SK-N-SH (cell line): ENCODE measurements at regions not wholly inside any gene's neighbourhood (a gene's known extent, or its start where the extent isn't known, plus 50 kb on each side); places are given as distances from the start of the nearest gene placed in this dataset.

Experiments
- CTCF ChIA-PET: fragments of 300-600, 350-600 bp; formaldehyde crosslinking; extraction: SDS; loops from one replicate; lab custom pipeline; 2021; lab: Yijun Ruan, JAX
- POLR2A ChIA-PET: fragments of 350-600 bp; sonication (Branson Sonifier 250); formaldehyde crosslinking; extraction: SDS; loops from one replicate; lab custom pipeline; 2020; ENCODE audit warnings: antibody characterized with exemption, inconsistent platforms; lab: Yijun Ruan, JAX
- DNase-seq: peaks from one replicate; pipeline ENCODE4 v3.0.0; 2012
- H2AFZ ChIP-seq: fragments of 200-600 bp; sonication (generic); 2 replicates; pipeline ENCODE4 v1.8.1; 2016; ENCODE audit warnings: antibody characterized with exemption, mild to moderate bottlenecking, low read depth
- H3F3A ChIP-seq: fragments of 200-600 bp; sonication (generic); replicated peaks from 2 replicates; pipeline ENCODE3; 2016; ENCODE audit warnings: antibody characterized with exemption, mild to moderate bottlenecking; ENCODE audit not compliant: insufficient read depth
- H3K27ac ChIP-seq, 2 experiments: fragments of 200-500 bp in 1 of 2; fragments of 200-600 bp in 1 of 2; sonication (Bioruptor generic) in 1 of 2; sonication (generic), shearing (Covaris generic) in 1 of 2; 2 replicates each; pipeline versions ENCODE4 v1.5.1 to v1.6.1; 2014 to 2016; ENCODE audit warnings: low read depth in 2 of 2, inconsistent platforms in 1 of 2, low read length in 1 of 2, mild to moderate bottlenecking in 1 of 2, mixed read lengths in 1 of 2
- H3K27me3 ChIP-seq: fragments of 200-600 bp; sonication (generic), shearing (Covaris generic); 2 replicates; pipeline ENCODE4 v1.6.1; 2016; ENCODE audit warnings: mixed run types; ENCODE audit not compliant: insufficient read depth
- H3K36me3 ChIP-seq, 2 experiments: fragments of 200-500 bp in 1 of 2; fragments of 200-600 bp in 1 of 2; sonication (Bioruptor generic) in 1 of 2; sonication (generic) in 1 of 2; replicated peaks in 1 of 2; 2 replicates each; pipeline versions ENCODE3 to v1.5.1; 2014 to 2016; ENCODE audit warnings: low read length in 1 of 2, mild to moderate bottlenecking in 1 of 2; ENCODE audit not compliant: insufficient read depth in 2 of 2, control insufficient read depth in 1 of 2
- H3K4me1 ChIP-seq, 2 experiments: fragments of 200-500 bp in 1 of 2; fragments of 200-600 bp in 1 of 2; sonication (Bioruptor generic) in 1 of 2; sonication (generic), shearing (Covaris generic) in 1 of 2; 2 replicates each; pipeline versions ENCODE4 v1.5.1 to v1.6.1; 2014 to 2016; ENCODE audit warnings: low read depth in 1 of 2, low read length in 1 of 2, mixed run types in 1 of 2; ENCODE audit not compliant: insufficient read depth in 2 of 2, control insufficient read depth in 1 of 2
- H3K4me2 ChIP-seq: fragments of 200-600 bp; sonication (generic), shearing (Covaris generic); 2 replicates; pipeline ENCODE4 v1.6.1; 2017; ENCODE audit warnings: mixed run types
- H3K4me3 ChIP-seq, 2 experiments: fragments of 200-500 bp in 1 of 2; fragments of 200-600 bp in 1 of 2; sonication (Bioruptor generic) in 1 of 2; sonication (generic), shearing (Covaris generic) in 1 of 2; 2 replicates each; pipeline versions ENCODE4 v1.5.1 to v1.8.1; 2014 to 2016; ENCODE audit warnings: low read depth in 2 of 2, inconsistent platforms in 1 of 2, low read length in 1 of 2, mild to moderate bottlenecking in 1 of 2, mixed read lengths in 1 of 2, moderate library complexity in 1 of 2
- H3K79me2 ChIP-seq: fragments of 200-600 bp; sonication (generic); 2 replicates; pipeline ENCODE4 v1.8.1; 2017; ENCODE audit warnings: mild to moderate bottlenecking; ENCODE audit not compliant: insufficient read depth
- H3K9ac ChIP-seq: fragments of 200-600 bp; sonication (generic); 2 replicates; pipeline ENCODE4 v1.6.1; 2017; ENCODE audit warnings: mixed run types
- H3K9me2 ChIP-seq: fragments of 200-600 bp; sonication (generic); 2 replicates; pipeline ENCODE4 v1.6.1; 2017; ENCODE audit warnings: mixed run types
- H3K9me3 ChIP-seq: fragments of 200-600 bp; sonication (generic); 2 replicates; pipeline ENCODE4 v1.6.1; 2017; ENCODE audit warnings: mixed run types, mild to moderate bottlenecking, moderate library complexity
- H4K20me1 ChIP-seq: fragments of 200-600 bp; sonication (generic); 2 replicates; pipeline ENCODE4 v1.6.1; 2017; ENCODE audit warnings: mild to moderate bottlenecking, mixed run types; ENCODE audit not compliant: insufficient read depth
- CHD2 ChIP-seq: fragments of 150-350 bp; IDR thresholded peaks from 2 replicates; pipeline ENCODE4 v1.6.1; 2018; ENCODE audit warnings: low read length; ENCODE audit not compliant: partially characterized antibody
- FOSL2 ChIP-seq: IDR thresholded peaks from 2 replicates; pipeline ENCODE4 v1.4.0; 2012; ENCODE audit warnings: low read depth, mild to moderate bottlenecking, moderate library complexity, borderline replicate concordance
- JUND ChIP-seq: IDR thresholded peaks from 2 replicates; pipeline ENCODE4 v1.4.0; 2012
- MEF2A ChIP-seq: IDR thresholded peaks from 2 replicates; pipeline ENCODE4 v1.4.0; 2012; ENCODE audit warnings: low read depth, borderline replicate concordance
- POLR2AphosphoS5 ChIP-seq: IDR thresholded peaks from 2 replicates; pipeline ENCODE4 v1.6.1; 2012; ENCODE audit warnings: low read depth, low read length
- RXRA ChIP-seq: IDR thresholded peaks from 2 replicates; pipeline ENCODE4 v1.4.0; 2012; ENCODE audit warnings: low read depth, mild to moderate bottlenecking, borderline replicate concordance
- SMC3 ChIP-seq: IDR thresholded peaks from 2 replicates; pipeline ENCODE4 v1.6.1; 2012; ENCODE audit warnings: low read depth, low read length, improper control_type of control experiment
- TAF1 ChIP-seq: IDR thresholded peaks from 2 replicates; pipeline ENCODE4 v1.6.1; 2012; ENCODE audit warnings: low read depth, mild to moderate bottlenecking, low read length, moderate library complexity, borderline replicate concordance
- TCF12 ChIP-seq: IDR thresholded peaks from 2 replicates; pipeline ENCODE4 v1.4.0; 2012
- TEAD4 ChIP-seq: IDR thresholded peaks from 2 replicates; pipeline ENCODE4 v1.4.0; 2012; ENCODE audit warnings: mild to moderate bottlenecking, borderline replicate concordance; ENCODE audit not compliant: insufficient read depth
- WGBS: methylation state at CpG from one replicate; pipeline ENCODE4 v1.1.6; 2017; ENCODE audit warnings: low lambda C conversion rate; 5-methylcytosine and 5-hydroxymethylcytosine counted together
- TF ChIP-seq, protein P1 (sequence below): fragments of 200-600 bp; sonication (generic); IDR thresholded peaks from 2 replicates; pipeline ENCODE4 v1.6.1; 2017; ENCODE audit warnings: antibody characterized with exemption, mild to moderate bottlenecking, moderate library complexity
- TF ChIP-seq, protein P2 (sequence below): IDR thresholded peaks from 2 replicates; pipeline ENCODE4 v1.4.0; 2012; ENCODE audit warnings: low read depth, borderline replicate concordance

DNA sequence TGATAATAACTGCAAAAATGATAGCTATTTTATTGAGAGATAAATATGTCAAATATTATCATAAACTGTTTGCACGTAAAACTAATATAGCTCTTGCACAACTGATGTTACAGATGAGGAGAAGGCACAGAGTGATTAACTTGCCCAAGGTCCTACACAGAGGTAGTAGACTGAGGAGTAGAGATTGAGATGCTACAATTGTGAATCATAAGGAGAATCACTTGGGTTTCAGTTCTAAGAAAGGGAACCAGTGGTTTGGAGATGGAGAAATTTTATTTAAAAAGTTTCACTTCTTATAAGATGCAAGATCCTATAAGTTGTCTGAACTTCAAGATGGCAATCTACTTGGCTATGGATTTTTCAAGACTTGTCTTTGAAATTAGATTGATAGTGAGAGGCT, 224.8 kb upstream of the RAG2 start:
- ChIA-PET POLR2A (no interaction called here), CTCF (no interaction called here)
- H2AFZ ChIP-seq, result no peak overlapping the region
- no peaks in the 10 kb centered on the region for H3K27me3 ChIP-seq
- H3F3A ChIP-seq, result no peaks in the 10 kb centered on the region
- no peak overlapping the region for H3K4me3 ChIP-seq
- H3K9me2 ChIP-seq, result no peaks in the 10 kb centered on the region
- H3K79me2 ChIP-seq, result no peaks in the 10 kb centered on the region
- DNase-seq, result no peak
- no peak for TF ChIP-seq TEAD4
- H4K20me1 ChIP-seq, result no peaks in the 10 kb centered on the region
- H3K9me3 ChIP-seq, result no peaks in the 10 kb centered on the region
- no peaks in the 10 kb centered on the region for H3K36me3 ChIP-seq
- H3K4me1 ChIP-seq, result no peaks in the 10 kb centered on the region; a peak in 1 of 4 replicates
- H3K9ac ChIP-seq, result no peak overlapping the region
- WGBS, result 48% methylated on average over 1 of the region's 1 CpG
- H3K27ac ChIP-seq, result no peak overlapping the region
- no peak overlapping the region for H3K4me2 ChIP-seq

DNA sequence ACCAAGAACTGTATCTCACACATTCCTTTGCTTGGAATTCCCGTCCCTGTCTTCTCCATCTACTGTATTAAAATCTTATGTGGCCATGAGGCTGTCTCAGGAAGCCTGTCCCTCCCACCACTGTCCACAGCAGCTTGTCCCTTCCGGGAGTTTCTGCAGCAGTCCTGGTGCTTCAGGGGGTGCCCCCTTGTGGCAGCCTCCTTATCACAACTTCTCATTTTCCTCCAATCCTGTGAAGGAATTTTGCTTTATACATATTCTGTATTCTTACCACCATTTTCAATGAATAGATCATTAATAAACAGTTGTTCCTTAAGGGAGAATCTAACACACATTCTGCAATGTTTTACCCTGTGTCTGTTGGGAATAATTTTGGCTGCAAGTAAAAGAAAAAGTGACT, 220.4 kb upstream of the RAG2 start:
- Histone ChIP-seq H3K27me3 (no peaks in the 10 kb centered on the region), H3K36me3 (no peaks in the 10 kb centered on the region), H3K9ac (no peak overlapping the region), H4K20me1 (no peaks in the 10 kb centered on the region), H3K4me1 (no peaks in the 10 kb centered on the region), H3K79me2 (no peaks in the 10 kb centered on the region), H2AFZ (no peak overlapping the region; the same call in 1 of the 2 replicates), H3K4me3 (no peak overlapping the region; a peak in 1 of 4 replicates), H3K27ac (no peak overlapping the region), H3F3A (no peaks in the 10 kb centered on the region), H3K9me3 (no peaks in the 10 kb centered on the region), H3K4me2 (no peak overlapping the region), H3K9me2 (no peaks in the 10 kb centered on the region)
- WGBS, result 64% methylated on average over 2 of the region's 2 CpGs
- CTCF ChIA-PET, result interaction anchor here (0.9 to 1.4 kb wide), 2 partner anchors 38 to 115 kb away, joined by 3 to 4 read pairs; no protein-coding TSS in a partner anchor
- peak; percentile 19 for DNase-seq
- POLR2A ChIA-PET, result no interaction called here
- TF ChIP-seq, protein P1, sequence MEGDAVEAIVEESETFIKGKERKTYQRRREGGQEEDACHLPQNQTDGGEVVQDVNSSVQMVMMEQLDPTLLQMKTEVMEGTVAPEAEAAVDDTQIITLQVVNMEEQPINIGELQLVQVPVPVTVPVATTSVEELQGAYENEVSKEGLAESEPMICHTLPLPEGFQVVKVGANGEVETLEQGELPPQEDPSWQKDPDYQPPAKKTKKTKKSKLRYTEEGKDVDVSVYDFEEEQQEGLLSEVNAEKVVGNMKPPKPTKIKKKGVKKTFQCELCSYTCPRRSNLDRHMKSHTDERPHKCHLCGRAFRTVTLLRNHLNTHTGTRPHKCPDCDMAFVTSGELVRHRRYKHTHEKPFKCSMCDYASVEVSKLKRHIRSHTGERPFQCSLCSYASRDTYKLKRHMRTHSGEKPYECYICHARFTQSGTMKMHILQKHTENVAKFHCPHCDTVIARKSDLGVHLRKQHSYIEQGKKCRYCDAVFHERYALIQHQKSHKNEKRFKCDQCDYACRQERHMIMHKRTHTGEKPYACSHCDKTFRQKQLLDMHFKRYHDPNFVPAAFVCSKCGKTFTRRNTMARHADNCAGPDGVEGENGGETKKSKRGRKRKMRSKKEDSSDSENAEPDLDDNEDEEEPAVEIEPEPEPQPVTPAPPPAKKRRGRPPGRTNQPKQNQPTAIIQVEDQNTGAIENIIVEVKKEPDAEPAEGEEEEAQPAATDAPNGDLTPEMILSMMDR, result peak; percentile 62
- TF ChIP-seq SMC3, result 0 out of 2 replicates have a peak, but pooled peaks have one; percentile 9
- TF ChIP-seq TAF1, result no peak

DNA sequence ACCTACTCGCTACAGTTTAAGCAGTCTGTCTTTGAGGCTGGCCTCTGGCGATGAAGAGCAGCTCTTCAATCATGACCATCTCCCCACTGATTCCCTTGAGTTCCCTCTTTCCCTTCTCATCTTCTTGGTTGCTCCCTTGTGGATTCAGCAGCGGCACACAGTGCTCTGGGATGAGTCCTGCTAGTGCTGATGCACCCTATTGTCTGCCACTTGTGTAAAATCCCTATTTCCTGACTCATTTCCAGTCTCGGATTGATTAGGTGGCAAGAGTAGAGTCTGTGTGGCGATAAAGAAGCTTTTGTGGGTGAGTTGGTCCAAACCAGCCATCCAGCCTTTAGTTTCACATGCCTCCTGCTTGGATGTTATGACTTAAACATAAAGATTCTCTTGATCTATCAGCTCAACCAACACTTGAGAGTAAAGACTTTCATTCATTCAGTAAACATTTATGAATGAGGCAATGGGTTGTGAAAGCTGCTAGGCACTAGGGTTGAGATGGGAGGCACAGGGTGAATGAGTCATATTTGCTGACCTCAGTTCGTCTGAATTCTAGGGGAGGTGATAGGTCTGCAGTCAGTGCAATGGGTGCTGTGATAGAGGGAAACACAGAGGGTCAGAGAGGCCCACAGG, 219.4 kb upstream of the RAG2 start:
- Histone ChIP-seq H3K27me3 (no peaks in the 10 kb centered on the region), H3K9me3 (no peaks in the 10 kb centered on the region), H3K4me2 (no peak overlapping the region), H3K4me3 (no peak overlapping the region), H3K4me1 (no peaks in the 10 kb centered on the region), H4K20me1 (no peaks in the 10 kb centered on the region), H3K79me2 (no peaks in the 10 kb centered on the region), H3F3A (no peaks in the 10 kb centered on the region), H2AFZ (no peak overlapping the region), H3K9ac (no peak overlapping the region), H3K36me3 (no peaks in the 10 kb centered on the region), H3K9me2 (no peaks in the 10 kb centered on the region), H3K27ac (no peak overlapping the region)
- WGBS, result 47% methylated on average over 6 of the region's 6 CpGs
- ChIA-PET CTCF (interaction anchor here (0.6 to 0.9 kb wide), 2 partner anchors 24 to 114 kb away, joined by 3 to 4 read pairs; no protein-coding TSS in a partner anchor), POLR2A (no interaction called here)
- TF ChIP-seq RXRA (0 out of 2 replicates have a peak, but pooled peaks have one; percentile 23), TCF12 (no peak), CHD2 (no peak), TEAD4 (no peak), POLR2AphosphoS5 (no peak), FOSL2 (peak; percentile 24; the same call in 1 of the 2 replicates), JUND (0 out of 2 replicates have a peak, but pooled peaks have one; percentile 29), MEF2A (no peak)
- TF ChIP-seq, protein P2, sequence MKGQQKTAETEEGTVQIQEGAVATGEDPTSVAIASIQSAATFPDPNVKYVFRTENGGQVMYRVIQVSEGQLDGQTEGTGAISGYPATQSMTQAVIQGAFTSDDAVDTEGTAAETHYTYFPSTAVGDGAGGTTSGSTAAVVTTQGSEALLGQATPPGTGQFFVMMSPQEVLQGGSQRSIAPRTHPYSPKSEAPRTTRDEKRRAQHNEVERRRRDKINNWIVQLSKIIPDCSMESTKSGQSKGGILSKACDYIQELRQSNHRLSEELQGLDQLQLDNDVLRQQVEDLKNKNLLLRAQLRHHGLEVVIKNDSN, result no peak
- TF ChIP-seq, protein P1, result no peak
- DNase-seq, result no peak
